NB4 (cell line): ENCODE measurements at regions not wholly inside any gene's neighbourhood (a gene's known extent, or its start where the extent isn't known, plus 50 kb on each side); places are given as distances from the start of the nearest gene placed in this dataset.

Experiments used
- POLR2A ChIP-seq: IDR thresholded peaks from 2 replicates; pipeline ENCODE4 v1.6.1; 2011; ENCODE audit warnings: mild to moderate bottlenecking; ENCODE audit not compliant: insufficient read length; ENCODE audit errors: extremely low read depth
- TF ChIP-seq, protein P1 (sequence below): IDR thresholded peaks from one replicate; pipeline ENCODE4 v1.5.1; 2012; ENCODE audit warnings: low read depth, low read length
- TF ChIP-seq, protein P2 (sequence below): IDR thresholded peaks from 2 replicates; pipeline ENCODE4 v1.6.1; 2011; ENCODE audit warnings: low read depth, low read length

- TF ChIP-seq, protein P1, sequence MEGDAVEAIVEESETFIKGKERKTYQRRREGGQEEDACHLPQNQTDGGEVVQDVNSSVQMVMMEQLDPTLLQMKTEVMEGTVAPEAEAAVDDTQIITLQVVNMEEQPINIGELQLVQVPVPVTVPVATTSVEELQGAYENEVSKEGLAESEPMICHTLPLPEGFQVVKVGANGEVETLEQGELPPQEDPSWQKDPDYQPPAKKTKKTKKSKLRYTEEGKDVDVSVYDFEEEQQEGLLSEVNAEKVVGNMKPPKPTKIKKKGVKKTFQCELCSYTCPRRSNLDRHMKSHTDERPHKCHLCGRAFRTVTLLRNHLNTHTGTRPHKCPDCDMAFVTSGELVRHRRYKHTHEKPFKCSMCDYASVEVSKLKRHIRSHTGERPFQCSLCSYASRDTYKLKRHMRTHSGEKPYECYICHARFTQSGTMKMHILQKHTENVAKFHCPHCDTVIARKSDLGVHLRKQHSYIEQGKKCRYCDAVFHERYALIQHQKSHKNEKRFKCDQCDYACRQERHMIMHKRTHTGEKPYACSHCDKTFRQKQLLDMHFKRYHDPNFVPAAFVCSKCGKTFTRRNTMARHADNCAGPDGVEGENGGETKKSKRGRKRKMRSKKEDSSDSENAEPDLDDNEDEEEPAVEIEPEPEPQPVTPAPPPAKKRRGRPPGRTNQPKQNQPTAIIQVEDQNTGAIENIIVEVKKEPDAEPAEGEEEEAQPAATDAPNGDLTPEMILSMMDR, result no peak
- TF ChIP-seq POLR2A, result no peak
- TF ChIP-seq, protein P2, sequence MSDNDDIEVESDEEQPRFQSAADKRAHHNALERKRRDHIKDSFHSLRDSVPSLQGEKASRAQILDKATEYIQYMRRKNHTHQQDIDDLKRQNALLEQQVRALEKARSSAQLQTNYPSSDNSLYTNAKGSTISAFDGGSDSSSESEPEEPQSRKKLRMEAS, result no peak
Measured at GRCh38 chr14:25869854-25870253, 728.0 kb downstream of the NOVA1 start.
